Psoas muscle (tissue), 7 donors: ENCODE measurements at regions not wholly inside any gene's neighbourhood (a gene's known extent, or its start where the extent isn't known, plus 50 kb on each side); places are given as distances from the start of the nearest gene placed in this dataset.
A peak's percentile ranks its signal among the peaks of the same experiment; 100 is the strongest.
"Not testable (repeated sequence)": the region's sequence is repeated elsewhere in the genome, so short reads cannot be mapped to it uniquely, and the experiment has no call there.

Experiments
- ATAC-seq, 4 donors: fragments of 200-7000 bp; cut with Tn5 transposase; one replicate each; pipeline ENCODE4 v1.9.1; 2020; ENCODE audit warnings: moderate library complexity in 3 of 4, mild to moderate bottlenecking in 2 of 4
- DNase-seq, 2 donors: peaks; one replicate each; pipeline ENCODE4 v3.0.0-alpha.2; 2020
- H3K27ac ChIP-seq: fragments of 200-600 bp; one replicate; pipeline ENCODE4 v1.8.0; 2022
- H3K27me3 ChIP-seq, 3 donors: fragments of 200-600 bp in 1 of 3; one replicate each; pipeline versions ENCODE4 v1.6.1 to v1.8.0; 2013 to 2022; ENCODE audit warnings: low read length in 2 of 3, mild to moderate bottlenecking in 2 of 3, moderate library complexity in 1 of 3; ENCODE audit not compliant: insufficient read depth in 3 of 3
- H3K36me3 ChIP-seq, 2 donors: fragments of 200-600 bp in 1 of 2; one replicate each; pipeline versions ENCODE4 v1.6.1 to v1.8.0; 2013 to 2022; ENCODE audit warnings: low read depth in 1 of 2, mild to moderate bottlenecking in 1 of 2, moderate library complexity in 1 of 2; ENCODE audit not compliant: insufficient read depth in 1 of 2
- H3K4me1 ChIP-seq: fragments of 200-600 bp; one replicate; pipeline ENCODE4 v1.8.0; 2022
- H3K4me3 ChIP-seq: fragments of 200-600 bp; one replicate; pipeline ENCODE4 v1.8.0; 2022; ENCODE audit warnings: mild to moderate bottlenecking
- H3K9me3 ChIP-seq: fragments of 200-600 bp; one replicate; pipeline ENCODE4 v1.8.0; 2022
- CTCF ChIP-seq: fragments of 200-600 bp; IDR thresholded peaks from one replicate; pipeline ENCODE4 v1.8.0; 2022; ENCODE audit warnings: antibody characterized with exemption
- WGBS, 3 donors: extraction: QIAGEN DNeasy Blood & Tissue Kit; methylation state at CpG; one replicate each; pipeline versions ENCODE4 v1.1.6 to v1.1.7; 2013; 5-methylcytosine and 5-hydroxymethylcytosine counted together
- intact Hi-C, 2 donors: fragments of 100-400 bp; cut with DNase I; formaldehyde crosslinking; loops; one replicate each; pipeline versions ENCODE4 v1.11.0 to v1.14.2; 2022
- donor health status: healthy with polysubstance abuse.
- donor health status: DM: no; HTN: no; CAD: no; lungs with moderate emphysema.
- donor health status: Bipolar disorder and iron deficiency.
- donor health status: healthy.
- donor health status: DM: yes; HTN: yes; CAD: no.
- donor health status: DM: no; HTN: no; CAD: no.
- donor health status: DM: yes; HTN: yes; CAD: no.

DNA sequence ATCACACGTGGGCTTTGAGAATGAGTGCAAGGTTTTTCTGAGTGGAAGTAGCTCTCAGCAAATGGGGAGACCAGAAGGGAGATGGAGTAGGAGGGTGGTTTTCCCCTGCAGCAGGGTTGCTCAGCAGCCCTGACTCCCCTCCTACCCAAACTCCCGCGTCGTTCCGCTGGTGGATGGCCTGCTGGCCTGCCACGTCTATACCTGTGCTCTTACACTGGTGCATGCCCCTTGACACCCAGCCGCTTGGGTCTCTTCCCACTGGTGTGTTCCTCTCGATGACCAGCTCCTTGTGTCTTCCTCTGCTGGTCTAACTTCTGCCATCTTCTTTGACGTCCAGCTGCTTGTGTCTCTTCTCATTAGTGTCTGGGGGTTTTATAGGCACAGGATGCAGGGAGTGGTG, 1797.9 kb downstream of the NCAM2 start:
- H3K9me3 ChIP-seq: no peaks in the 10 kb centered on the region
- no peak overlapping the region for H3K4me3 ChIP-seq
- 87 to 93% (median 87%) methylated on average over 9 of the region's 9 CpGs for WGBS, 3 donors
- ATAC-seq (no peak), DNase-seq (peak in 1 of 2 donors; percentile 35)
- H3K4me1 ChIP-seq: no peaks in the 10 kb centered on the region
- H3K27ac ChIP-seq: no peak overlapping the region
- TF ChIP-seq CTCF: no peak
- H3K36me3 ChIP-seq: no peaks in the 10 kb centered on the region
- H3K27me3 ChIP-seq: no peaks in the 10 kb centered on the region
- intact Hi-C loops: no loop called here

DNA sequence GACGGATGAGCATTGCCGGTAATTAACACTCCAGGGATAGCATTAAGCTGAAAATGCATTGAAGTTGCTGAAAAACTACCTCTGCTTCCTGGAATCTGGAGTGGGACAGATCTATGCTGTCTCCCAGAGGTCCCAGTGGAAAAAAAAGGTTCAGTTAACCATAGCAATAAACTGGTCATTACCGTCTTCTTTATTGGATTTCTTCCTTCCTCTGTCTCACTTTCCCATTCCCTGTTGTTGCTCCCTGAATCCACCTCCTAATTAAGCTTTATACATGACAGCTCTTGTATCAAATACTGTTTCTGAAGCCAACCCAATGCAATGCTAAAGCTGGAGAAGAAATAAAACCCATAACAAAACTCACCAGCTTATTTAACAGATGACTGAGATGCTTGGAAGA, 1805.9 kb downstream of the NCAM2 start:
- Histone ChIP-seq H3K36me3 (no peaks in the 10 kb centered on the region), H3K9me3 (no peaks in the 10 kb centered on the region), H3K4me1 (no peaks in the 10 kb centered on the region), H3K27ac (no peak overlapping the region), H3K4me3 (no peak overlapping the region), H3K27me3 (no peaks in the 10 kb centered on the region)
- ATAC-seq (no peak), DNase-seq (no peak)
- intact Hi-C loops: no loop called here
- WGBS, 3 donors: 13 to 22% (median 21%) methylated on average over 3 of the region's 3 CpGs
- TF ChIP-seq CTCF: no peak

GRCh38 chr21:22806278-22806677, 1808.1 kb downstream of the NCAM2 start:
- Histone ChIP-seq H3K4me1 (no peaks in the 10 kb centered on the region), H3K9me3 (no peaks in the 10 kb centered on the region), H3K4me3 (no peak overlapping the region), H3K27me3 (no peaks in the 10 kb centered on the region), H3K27ac (no peak overlapping the region), H3K36me3 (no peaks in the 10 kb centered on the region)
- no peak for TF ChIP-seq CTCF
- WGBS, 3 donors: 92 to 93% (median 93%) methylated on average over 3 of the region's 3 CpGs
- no peak for DNase-seq
- ATAC-seq: no peak
- intact Hi-C loops: no loop called here

DNA sequence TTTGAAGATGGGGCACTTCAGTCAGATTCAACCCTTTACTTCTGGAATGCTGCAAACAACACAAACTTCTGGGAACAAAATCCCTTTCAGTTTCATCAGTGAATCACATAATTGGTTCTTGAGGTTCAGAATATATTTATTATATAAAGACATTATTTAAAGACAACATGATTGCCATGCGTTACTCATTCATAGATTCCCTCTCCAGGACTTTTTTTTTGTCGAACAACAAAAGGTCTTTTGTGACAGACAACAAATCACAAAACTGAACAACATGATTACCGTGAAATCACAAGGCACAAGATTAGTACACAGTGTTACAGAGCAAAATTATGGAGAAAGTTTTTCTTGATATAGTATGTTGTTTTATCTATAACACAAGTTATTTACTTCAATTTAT, 1815.0 kb downstream of the NCAM2 start:
- no peak overlapping the region for H3K4me3 ChIP-seq
- H3K9me3 ChIP-seq: no peaks in the 10 kb centered on the region
- no peaks in the 10 kb centered on the region for H3K4me1 ChIP-seq
- H3K27ac ChIP-seq: no peak overlapping the region
- no peak for TF ChIP-seq CTCF
- no peaks in the 10 kb centered on the region for H3K36me3 ChIP-seq
- no peak for DNase-seq
- no peaks in the 10 kb centered on the region for H3K27me3 ChIP-seq
- no peak for ATAC-seq
- 48 to 79% (median 53%) methylated on average over 3 of the region's 3 CpGs for WGBS, 3 donors
- intact Hi-C loops: no loop called here

DNA sequence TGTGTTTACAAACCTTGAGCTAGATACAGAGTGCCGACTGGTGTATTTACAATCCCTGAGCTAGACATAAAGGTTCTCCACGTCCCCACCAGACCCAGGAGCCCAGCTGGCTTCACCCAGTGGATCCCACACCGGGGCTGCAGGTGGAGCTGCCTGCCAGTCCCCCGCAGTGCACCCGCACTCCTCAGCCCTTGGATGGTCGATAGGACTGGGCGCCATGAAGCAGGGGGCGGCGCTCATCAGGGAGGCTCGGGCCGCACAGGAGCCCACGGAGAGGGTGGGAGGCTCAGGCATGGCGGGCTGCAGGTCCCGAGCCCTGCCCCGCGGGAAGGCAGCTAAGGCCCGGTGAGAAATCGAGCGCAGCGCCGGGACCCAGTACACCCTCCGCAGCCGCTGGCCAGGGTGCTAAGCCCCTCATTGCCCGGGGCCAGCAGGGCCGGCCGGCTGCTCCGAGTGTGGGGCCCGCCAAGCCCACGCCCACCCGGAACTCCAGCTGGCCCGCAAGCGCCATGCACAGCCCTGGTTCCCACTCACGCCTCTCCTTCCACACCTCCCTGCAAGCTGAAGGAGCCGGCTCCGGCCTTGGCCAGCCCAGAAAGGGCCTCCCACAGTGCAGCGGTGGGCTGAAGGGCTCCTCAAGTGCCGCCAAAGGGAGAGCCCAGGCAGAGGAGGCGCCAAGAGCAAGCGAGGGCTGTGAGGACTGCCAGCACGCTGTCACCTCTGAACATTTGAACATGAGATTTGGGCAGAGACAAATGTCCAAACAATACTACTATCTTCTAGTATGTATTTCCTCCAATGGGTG, 1820.7 kb downstream of the NCAM2 start:
- H3K27me3 ChIP-seq, intact Hi-C loops, ATAC-seq, H3K4me1 ChIP-seq, H3K27ac ChIP-seq, H3K4me3 ChIP-seq, DNase-seq, H3K36me3 ChIP-seq, H3K9me3 ChIP-seq: not testable (repeated sequence)
- 93 to 95% (median 95%) methylated on average over 15 to 40 of the region's 40 CpGs for WGBS, 3 donors
